GM21526 (cell line): ENCODE measurements at regions not wholly inside any gene's neighbourhood (a gene's known extent, or its start where the extent isn't known, plus 50 kb on each side); places are given as distances from the start of the nearest gene placed in this dataset.

Experiments used
- ATAC-seq: cut with Tn5 transposase; IDR thresholded peaks from one replicate; pipeline ENCODE4 v1.9.1; 2021; ENCODE audit warnings: moderate library complexity; ENCODE audit not compliant: unreplicated experiment, low FRiP score

DNA sequence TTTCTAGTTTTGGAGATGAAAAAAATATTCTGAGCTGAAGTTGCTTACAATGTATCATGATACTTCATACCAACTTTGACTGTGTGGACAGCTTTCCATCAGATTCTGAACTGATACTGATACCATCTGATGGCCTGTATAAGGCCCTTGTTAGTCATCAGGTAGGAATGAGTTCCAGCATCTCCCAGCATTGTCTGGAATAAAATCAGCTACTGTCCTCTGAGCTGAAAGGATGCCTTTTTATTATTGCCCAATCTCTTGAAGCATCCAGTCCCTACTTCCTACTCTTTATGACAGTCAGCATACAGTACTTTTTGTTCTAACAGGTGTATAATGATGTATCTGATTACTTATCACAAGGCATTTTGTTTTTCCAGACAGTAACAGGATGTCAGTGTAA lies 70.6 kb upstream of the EYA4 start:
- no peak for ATAC-seq

DNA sequence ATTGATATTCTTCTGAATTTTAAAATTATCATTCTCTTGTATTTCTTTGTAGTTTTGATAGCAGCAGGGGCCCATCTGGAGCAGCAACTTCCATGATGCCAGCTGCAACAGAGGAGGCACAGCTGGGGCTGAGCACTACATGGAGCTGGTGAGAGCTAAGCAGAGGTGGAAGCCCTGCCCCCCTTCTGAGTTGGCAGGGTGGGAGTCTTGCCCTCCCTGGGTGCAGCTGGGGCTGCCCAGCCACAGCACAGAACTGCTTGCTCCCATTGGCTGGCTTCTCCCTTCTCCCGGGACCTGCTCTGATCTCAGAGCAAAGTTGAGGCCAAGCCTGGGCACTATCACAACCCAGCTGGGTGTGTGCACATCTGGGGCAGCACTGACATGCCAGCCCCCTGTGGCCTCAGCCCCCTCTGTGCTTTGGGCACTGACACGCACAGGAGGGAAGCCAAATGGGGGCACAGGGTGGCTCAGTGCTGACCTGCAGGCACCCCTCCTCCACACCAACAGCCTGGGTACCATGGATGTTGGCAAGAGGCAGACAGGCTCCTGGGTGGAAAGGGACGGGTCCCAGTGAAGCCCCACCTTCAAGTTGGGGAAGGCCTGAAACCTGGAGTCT lies 69.1 kb upstream of the EYA4 start:
- no peak for ATAC-seq

DNA sequence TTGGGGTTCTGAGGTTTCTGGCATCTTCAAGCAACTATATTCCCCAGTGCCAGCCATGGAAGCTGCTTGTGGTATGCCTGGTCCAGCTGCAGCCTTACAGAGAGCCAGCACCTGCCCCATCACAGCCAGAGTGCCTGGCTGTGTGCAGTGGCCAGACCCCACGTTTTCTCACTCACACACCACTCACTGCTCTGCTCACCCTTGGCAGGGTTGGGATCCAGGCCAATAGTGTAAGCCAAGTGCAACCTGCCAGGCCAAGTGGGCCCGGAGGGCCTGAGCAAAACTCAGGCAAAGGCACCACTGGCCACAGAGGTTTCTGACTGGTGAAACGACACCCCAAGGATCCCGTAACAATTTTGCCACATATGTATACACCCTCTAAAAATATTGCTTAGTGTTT lies 67.9 kb upstream of the EYA4 start:
- no peak for ATAC-seq

DNA sequence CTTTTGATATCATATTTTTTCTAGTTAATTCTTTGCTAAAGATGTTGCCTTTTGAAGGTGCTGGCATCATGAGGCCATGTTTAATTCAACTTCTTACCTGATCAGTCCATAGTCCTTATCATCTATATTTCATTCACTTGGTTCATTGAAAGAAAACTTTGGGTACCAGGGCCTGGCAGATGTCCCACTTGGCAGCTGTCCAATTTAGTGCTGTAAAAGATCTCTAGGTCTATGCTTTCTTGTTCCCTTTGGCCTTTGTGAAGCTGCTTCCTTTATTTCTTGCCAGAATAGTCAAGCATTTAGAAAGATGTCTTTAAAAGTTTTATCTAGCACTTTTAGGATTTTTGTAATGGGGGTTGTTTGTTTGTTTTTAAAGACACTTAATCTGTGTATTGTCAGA lies 61.7 kb upstream of the EYA4 start:
- no peak for ATAC-seq

DNA sequence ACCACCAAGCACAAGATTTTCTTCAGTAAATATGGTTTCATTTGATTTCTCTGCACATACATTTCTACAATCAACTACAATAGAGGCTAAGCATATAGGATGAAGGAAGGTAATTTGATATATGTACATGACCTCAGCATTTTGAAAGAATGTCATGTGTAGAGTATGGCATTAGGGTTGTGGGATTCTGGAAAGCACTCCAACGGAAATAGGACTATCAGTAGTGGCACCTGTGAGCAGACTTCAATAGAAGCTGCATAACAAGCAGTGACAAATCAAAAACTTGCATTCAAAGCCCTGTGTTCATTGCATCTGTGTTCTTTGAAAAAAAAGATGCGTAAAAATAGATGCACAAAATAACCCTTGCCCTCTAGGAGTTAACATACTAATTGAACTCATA lies 57.5 kb upstream of the EYA4 start:
- no peak for ATAC-seq

DNA sequence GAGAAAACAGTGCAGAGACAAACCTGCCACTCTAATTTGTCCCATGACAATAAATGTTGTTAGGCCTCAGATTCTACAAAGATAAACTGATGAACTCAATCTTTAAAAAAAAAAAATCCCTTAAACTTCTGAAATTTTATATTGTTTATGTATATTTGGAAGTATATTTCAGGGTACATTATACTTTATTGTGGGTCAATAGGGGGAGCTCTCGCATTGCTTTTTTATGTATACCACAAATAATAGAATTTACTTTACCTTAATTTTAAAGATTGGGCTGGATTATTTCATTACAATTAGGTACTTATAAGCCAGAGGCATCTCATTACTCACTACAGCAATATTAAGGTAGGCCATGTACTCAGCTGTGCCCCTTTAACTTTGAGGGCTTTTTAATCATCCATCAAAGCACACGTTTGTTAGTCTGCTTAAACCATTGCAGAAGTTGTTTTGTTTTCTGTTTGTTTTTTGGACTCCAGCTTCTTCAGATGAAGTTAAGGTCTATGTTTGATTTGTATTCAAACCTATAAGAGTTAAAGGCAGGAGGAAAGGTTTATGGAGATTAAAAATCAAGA lies 56.3 kb upstream of the EYA4 start:
- ATAC-seq: no peak

DNA sequence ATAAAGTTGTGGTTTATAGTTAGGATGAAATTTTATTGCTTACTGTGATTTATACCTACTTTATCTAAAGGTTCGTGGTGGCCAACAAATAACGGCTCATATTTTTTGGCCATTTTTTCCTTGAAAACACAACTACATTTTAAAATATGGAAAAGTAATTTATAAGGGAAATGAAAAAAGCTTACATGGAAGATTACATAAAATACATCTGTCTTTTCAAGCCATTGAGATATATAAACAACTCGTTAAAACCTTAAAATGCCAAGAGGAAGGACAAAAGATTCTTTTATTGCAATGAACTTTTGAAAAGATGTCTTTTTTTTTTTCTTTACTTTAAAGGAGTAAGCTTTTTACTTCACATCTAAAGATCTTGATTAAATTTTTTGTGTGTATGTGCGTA lies 55.4 kb upstream of the EYA4 start:
- no peak for ATAC-seq

DNA sequence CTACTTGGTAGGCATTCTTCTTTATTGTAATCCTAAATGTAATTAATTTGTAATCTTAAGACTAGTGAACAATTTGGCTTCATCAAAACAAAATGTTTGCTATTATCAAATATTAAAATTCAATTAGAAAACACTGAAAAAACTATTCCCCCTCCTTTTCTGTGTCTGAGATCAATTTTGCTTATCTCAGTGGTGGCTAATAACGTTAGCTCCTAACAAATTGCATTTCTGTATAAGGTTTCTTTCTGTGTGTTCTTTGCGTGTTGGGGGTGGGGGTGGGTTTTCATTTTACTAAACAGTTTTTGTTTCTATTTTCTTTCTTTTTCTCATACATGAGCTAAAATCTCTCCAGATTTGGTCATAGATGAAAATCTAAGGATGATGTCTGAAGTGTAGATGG lies 54.0 kb upstream of the EYA4 start:
- no peak for ATAC-seq

DNA sequence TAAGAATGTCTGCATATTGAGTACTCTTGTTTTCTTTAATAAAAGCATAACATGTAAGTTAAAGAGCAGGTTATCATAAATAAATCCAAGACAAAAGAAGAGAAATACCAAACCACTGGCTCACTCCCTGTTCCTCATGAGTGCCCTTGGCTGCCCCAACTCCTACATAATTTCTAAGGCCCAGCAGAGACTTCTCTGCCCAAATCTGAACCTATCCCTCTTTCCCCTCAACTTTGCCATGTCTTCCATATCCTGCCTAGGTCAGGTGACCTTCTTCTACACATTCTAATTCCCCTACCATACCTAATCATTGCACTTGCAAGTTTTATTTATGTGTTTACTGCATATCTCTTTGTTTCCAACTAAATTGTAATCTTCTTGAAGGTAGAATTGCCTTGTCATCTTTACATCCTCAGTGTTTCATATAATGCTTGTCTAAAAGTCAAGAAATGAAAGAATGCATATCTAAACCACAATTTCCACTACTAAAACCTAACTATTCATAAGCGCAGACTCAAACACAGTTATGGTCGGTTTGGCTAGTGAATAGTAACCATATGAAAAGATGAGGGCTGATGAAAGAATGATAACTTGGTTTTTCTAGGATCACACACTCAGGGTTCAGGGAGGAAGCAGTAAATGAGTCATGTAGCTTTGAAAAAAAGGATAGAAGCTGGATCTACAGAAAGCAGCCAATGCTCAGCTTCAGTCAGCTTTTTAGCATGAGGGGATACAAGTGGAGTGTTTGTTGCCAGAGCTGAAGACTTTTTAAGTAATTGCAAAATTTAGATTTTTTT lies 53.3 kb upstream of the EYA4 start:
- ATAC-seq: no peak

DNA sequence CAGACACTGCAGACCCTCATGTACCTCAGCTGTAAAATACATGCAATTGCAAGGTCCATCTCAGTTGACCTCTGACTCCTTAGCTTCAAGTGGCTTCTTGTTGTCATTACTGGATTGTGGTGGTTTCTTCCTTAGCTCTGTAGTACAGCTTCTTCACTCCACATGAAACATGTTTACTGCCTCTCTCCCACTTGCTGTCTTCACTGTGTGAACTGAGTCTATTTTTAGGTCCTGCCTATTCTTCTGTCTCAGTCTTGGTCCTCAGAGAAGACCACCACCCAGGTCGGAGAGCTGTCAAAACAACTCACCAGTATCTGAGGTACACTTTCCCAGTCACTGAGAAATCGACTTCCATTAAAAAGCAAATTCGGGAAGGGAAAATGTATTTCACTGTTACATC lies 50.2 kb upstream of the EYA4 start:
- no peak for ATAC-seq

DNA sequence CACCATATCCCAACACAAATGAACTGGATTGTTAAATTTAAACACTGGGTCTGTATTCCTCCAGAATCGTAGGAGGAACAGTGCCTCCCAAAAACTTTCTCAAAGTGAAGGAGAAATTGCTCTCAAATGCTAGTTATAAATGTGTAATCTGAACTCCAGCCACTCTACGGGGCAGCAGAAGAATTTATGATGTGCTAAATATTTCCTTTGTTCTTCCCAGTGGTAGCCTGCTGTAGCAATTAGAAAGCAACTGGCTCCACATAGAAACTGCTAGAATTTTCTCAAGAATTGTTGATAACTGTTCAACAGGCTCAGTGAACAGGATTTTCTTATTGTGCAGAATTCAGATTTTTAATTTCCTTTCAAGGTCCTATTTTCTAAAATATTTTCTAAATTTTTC lies 49.8 kb upstream of the EYA4 start:
- no peak for ATAC-seq
